Hematopoietic multipotent progenitor cell treated with erythropoietin and hydrocortisone succinate and interleukin-3 and kit ligand, for 17 days (in vitro differentiated cells): ENCODE measurements at regions not wholly inside any gene's neighbourhood (a gene's known extent, or its start where the extent isn't known, plus 50 kb on each side); places are given as distances from the start of the nearest gene placed in this dataset.
"Not testable (repeated sequence)": the region's sequence is repeated elsewhere in the genome, so short reads cannot be mapped to it uniquely, and the experiment has no call there.

Experiments used
- DNase-seq: peaks from one replicate; pipeline ENCODE4 v3.0.0-alpha.2; 2015; ENCODE audit warnings: low spot score

DNA sequence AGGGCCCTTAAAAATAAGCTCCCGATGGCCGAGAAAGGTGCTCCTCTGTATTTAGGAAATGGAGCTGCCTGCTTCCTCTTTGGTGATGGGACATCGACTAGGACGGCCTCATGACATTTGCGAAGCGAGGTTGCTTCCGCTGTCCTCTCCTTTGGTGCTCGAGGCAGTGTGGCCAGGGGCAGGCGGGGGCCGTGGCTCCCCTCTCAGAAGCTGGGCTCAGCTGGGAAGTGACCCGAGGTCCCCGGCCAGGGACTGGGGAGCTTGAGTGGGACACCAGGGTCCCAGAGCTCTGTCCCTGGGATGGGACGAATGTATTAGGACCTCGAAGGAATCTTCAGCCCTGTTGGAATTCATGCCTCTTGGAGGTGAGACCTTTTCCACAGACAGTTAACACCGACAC, 151.1 kb downstream of the CTTN start:
- DNase-seq = no peak

- DNase-seq = no peak
These were observed 151.5 kb downstream of the CTTN start for GRCh38 chr11:70549796-70550195.

- no peak for DNase-seq
These were observed 152.3 kb downstream of the CTTN start for GRCh38 chr11:70550456-70551195.

GRCh38 chr11:70551351-70552166, 153.2 kb downstream of the CTTN start:
- DNase-seq = no peak

DNA sequence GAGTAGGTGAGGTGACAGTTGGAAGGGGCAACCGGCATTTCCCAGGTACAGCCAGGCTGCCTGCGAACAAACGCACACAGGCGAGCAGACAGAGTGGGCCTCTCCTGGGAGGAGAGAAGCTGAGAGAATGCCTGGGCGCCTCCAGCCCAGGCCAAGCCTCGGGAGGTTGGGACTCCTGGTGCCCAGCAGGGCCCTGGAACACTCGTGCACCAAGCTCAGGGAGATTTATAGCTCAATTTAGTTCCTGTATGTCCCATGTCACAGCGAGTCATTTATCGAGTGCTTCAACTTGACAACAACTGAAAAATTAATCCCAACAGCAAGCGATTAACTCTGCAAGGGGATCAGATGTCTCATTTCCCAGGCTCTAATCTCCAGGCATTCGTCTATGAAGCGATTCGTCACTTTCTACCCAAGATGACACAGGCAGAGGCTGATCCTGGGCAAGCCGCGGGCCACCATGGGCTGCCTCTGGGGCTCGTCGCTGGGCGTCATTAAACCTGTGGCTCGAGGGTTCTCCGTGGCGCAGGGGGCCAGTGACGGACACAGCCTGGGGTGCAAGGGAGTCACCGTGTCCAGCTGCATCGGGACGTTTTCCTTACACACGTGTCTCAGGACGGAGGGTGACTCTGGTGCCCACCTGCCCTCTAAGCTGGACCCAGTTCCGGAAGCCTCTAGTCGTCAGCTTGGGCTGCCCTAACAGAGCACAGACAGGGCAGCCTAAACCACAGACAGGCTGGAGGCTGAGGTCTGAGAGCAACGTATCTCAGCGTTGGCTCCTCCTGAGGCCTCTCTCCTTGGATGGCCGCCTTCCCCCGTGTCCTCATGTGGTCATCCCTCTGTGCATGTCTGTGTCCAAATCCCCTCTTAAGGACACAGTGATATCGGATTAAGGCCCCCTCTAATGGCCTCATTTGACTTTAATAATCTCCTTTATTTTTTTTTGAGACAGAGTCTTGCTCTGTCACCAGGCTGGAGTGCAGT, 154.1 kb downstream of the CTTN start:
- no peak for DNase-seq

GRCh38 chr11:70555078-70555477, 156.7 kb downstream of the CTTN start:
- DNase-seq = no peak

DNA sequence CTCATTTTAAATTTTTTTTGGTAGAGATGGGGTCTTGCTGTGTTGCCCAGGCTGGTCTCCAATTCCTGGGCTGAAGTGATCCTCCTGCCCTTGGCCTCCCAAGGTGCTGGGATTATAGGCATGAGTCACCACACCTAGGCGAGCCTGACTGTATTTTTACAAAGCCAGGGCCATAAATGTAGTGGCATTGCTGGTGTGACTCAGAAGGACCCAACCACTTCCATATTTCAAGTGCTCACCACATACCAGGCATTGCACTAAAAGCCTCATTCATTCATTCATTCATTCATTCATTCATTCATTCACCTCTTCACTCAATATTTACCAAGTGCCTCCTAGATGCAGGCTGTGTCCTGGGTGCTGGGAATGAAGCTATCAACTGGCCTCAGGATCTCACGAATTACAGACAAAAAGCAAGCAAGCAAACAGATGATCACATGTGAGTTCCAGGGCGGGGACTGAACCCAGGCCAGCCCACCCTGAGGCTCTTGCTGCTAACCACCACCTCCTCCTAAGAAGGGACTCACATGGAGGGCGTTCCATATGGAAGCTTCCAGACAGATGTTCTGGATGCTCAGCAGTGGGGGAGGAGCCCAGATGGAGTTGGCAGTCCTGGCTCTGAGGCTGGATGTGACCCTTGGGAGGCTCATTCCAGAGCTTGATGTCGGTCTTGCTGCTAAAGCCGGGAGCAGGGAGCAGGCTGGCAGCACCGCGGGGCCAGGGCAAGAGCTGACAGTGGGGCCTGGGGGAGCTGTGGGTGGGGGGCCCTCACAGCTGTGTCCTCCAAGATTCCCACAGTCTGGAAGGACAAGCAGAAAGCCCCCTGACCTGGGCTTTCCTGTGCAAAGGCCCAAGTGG, 158.8 kb downstream of the CTTN start:
- no peak for DNase-seq

- no peak for DNase-seq
These were observed 159.6 kb downstream of the CTTN start for GRCh38 chr11:70557742-70558485.

GRCh38 chr11:70558681-70559080, 160.4 kb downstream of the CTTN start:
- no peak for DNase-seq

DNA sequence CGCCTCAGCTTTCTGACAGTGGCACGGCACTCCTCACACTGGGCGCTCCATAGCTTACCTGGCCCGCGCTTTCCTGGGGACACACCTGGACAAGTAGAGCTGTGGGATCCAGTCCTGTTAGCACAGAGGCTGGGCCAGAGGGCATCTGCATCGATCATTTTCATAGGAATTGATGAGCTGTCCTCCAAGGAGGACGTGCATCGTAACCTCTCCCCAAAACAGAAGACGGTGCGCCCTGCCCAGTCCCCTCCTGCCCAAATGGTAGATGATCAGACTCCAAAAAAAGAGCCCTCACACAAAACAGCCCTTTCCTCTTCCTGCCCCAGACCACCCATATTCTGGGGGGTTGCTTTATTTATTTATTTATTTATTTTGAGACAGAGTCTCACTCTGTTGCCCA, 161.2 kb downstream of the CTTN start:
- no peak for DNase-seq

- not testable (repeated sequence) for DNase-seq
These were observed 162.3 kb downstream of the CTTN start for GRCh38 chr11:70560621-70561020.

GRCh38 chr11:70566768-70567530, 168.6 kb downstream of the CTTN start:
- no peak for DNase-seq

DNA sequence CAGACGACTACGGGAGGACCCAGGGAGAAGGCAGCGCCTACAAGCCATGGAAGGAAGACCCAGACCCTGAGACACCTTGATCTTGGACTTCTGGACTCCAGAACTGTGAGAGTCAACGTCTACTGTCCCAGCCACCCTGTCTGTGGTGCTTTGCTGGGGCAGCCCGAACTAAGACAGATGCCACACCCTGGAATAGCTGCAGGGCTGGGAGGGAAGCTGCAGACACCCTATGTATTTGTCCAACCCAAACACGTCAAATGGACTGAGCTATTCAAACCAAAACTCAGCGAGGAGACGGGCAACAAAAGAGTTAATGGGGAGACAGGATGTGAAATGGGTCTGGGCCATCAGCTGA, 169.3 kb downstream of the CTTN start:
- no peak for DNase-seq

GRCh38 chr11:70568035-70568813, 169.9 kb downstream of the CTTN start:
- no peak for DNase-seq

DNA sequence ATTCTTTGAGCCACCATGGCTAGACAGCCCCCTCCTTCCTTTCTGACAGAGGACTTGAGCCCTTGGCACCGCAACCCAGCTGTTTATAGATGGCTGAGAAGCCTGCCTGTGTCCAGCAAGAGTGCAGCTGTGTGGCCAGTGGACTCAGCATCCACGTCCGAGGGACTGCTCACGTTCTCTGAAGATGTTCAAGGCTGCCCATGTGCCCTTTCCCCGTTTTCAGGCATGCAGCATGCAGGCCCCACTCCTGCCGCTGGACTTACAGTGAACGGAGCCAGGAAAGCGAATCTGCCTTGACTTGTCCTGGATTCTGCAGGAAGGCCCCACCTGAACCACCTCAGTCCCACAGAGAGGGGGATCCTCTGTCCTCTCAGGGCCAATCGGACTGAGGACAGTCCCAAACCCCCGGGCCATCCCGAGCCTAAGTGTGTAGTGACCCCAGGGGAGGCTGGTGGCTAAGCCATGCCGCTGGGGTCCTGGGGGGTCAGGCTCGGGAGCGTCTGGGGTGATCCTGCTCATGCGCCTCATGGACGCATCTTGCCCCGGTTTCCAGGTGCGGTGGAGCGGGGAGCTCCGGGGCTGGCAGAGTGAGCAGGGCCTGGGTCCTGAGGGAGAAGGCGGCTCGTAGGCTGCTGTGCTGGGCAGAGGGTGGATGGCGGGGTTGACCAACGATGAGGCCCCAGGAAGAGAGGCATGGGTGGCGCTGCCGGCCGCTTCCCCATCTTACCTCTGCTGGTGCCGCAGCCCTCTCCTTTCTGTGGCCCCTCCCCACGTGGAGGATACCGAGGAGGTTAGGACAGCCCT, 170.7 kb downstream of the CTTN start:
- DNase-seq = no peak

GRCh38 chr11:70569618-70569890, 171.2 kb downstream of the CTTN start:
- no peak for DNase-seq

DNA sequence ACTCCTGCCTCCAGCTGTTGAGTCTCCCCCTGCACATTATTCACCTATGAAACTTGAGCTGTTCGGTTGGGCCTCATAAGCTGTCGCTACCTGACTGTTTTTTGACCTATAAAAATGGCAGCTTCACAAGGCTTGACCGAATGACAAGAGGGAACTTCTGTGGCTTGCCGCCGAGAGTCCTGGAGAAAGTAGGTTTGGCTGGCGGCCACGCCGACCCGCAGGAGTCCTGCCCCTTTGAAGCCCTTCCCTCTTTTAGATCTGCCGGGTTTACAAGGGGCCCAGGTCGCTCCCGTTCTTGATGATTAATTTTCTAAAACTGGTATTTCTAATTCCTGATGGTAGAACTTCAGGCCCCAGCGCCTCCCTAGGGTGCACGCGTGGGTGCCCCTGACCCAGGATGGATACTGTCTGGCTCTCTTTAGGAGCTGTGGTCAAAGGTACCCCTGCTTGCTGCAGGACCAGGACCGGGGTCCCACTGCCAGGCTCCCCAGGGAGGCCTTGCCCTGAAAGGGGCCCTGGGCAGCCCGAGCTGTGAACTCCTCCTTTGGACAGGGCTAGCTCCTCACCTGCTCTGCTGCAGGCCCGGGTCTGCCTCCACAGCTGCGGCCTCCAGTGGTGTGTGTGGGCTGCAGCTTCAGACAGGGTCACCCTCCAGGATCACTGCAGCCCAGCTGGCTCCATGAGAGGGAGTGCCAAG, 171.8 kb downstream of the CTTN start:
- DNase-seq = no peak
